Endothelial cell of umbilical vein (primary cell): ENCODE measurements at regions not wholly inside any gene's neighbourhood (a gene's known extent, or its start where the extent isn't known, plus 50 kb on each side); places are given as distances from the start of the nearest gene placed in this dataset.

Experiments
- BruUV-seq: library from RNA; stranded (reverse); fragments of 400-500 nt; replicated peaks from 2 replicates; lab custom pipeline; 2021; lab: Mats Ljungman, UMichigan
- CTCF ChIA-PET: fragments of 300-600, 350-600 bp; sonication (Branson Sonifier 250); formaldehyde crosslinking; loops from one replicate; lab custom pipeline; 2021; ENCODE audit warnings: antibody characterized with exemption, inconsistent platforms; lab: Charles Lee
- POLR2A ChIA-PET: fragments of 300-600, 350-600 bp; sonication (Branson Sonifier 250); formaldehyde crosslinking; loops from one replicate; lab custom pipeline; 2021; ENCODE audit warnings: antibody characterized with exemption, inconsistent platforms; lab: Charles Lee
- DNase-seq: peaks from one replicate; pipeline ENCODE4 v3.0.0-alpha.2; 2011; ENCODE audit warnings: low read depth, low spot score
- FAIRE-seq: peaks from 2 replicates; lab custom pipeline; 2011; peaks lifted over from hg19 to GRCh38; lab: Jason Lieb, UNC
- H2AFZ ChIP-seq: 2 replicates; pipeline ENCODE4 v1.6.0; 2012; ENCODE audit warnings: low read depth, low read length, control low read depth, inconsistent platforms
- H3K27ac ChIP-seq: 2 replicates; pipeline ENCODE4 v1.5.1; 2011; ENCODE audit warnings: low read depth, mild to moderate bottlenecking, control low read depth, low read length, moderate library complexity; ENCODE audit not compliant: insufficient read depth
- H3K27me3 ChIP-seq, 2 experiments: 2 replicates each; pipeline versions ENCODE4 v1.6.0 to v1.6.1; 2011; ENCODE audit warnings: low read length in 2 of 2, mixed read lengths in 1 of 2; ENCODE audit not compliant: control insufficient read depth in 2 of 2, insufficient read depth in 2 of 2
- H3K36me3 ChIP-seq, 2 experiments: 2 replicates in 1 of 2; 3 replicates in 1 of 2; pipeline ENCODE4 v1.5.1; 2011; ENCODE audit warnings: low read length in 2 of 2, mild to moderate bottlenecking in 1 of 2, moderate library complexity in 1 of 2; ENCODE audit not compliant: control insufficient read depth in 2 of 2, insufficient read depth in 2 of 2; ENCODE audit errors: extremely low read depth in 1 of 2
- H3K4me1 ChIP-seq: 3 replicates; pipeline ENCODE4 v1.5.1; 2011; ENCODE audit warnings: mild to moderate bottlenecking, low read length; ENCODE audit not compliant: control insufficient read depth, insufficient read depth; ENCODE audit errors: extremely low read depth
- H3K4me2 ChIP-seq: 2 replicates; pipeline ENCODE4 v1.6.1; 2011; ENCODE audit warnings: low read length, control low read depth, mixed read lengths; ENCODE audit not compliant: insufficient read depth
- H3K4me3 ChIP-seq, 3 experiments: fragments of 200-600 bp in 1 of 3; sonication (generic), shearing (Covaris generic) in 1 of 3; replicated peaks in 1 of 3; 2 replicates each; pipeline ENCODE4 v1.5.1; 2011 to 2016; ENCODE audit warnings: control low read depth in 3 of 3, low read length in 3 of 3, mild to moderate bottlenecking in 2 of 3, inconsistent platforms in 1 of 3, low read depth in 1 of 3, moderate library complexity in 1 of 3; ENCODE audit not compliant: insufficient read depth in 1 of 3
- H3K79me2 ChIP-seq: 2 replicates; pipeline ENCODE4 v1.6.0; 2012; ENCODE audit warnings: low read length, inconsistent platforms; ENCODE audit not compliant: control insufficient read depth, insufficient read depth
- H3K9ac ChIP-seq: replicated peaks from 2 replicates; pipeline ENCODE3; 2011; ENCODE audit warnings: low read length, control low read depth; ENCODE audit not compliant: insufficient read depth; ENCODE audit errors: extremely low read depth
- H3K9me1 ChIP-seq: replicated peaks from 3 replicates; pipeline ENCODE4 v1.6.0; 2011; ENCODE audit warnings: mild to moderate bottlenecking, low read length; ENCODE audit not compliant: control insufficient read depth, insufficient read depth; ENCODE audit errors: extremely low read depth
- H3K9me3 ChIP-seq: replicated peaks from 2 replicates; pipeline ENCODE4 v1.5.1; 2012; ENCODE audit warnings: low read length, inconsistent platforms; ENCODE audit not compliant: control insufficient read depth, insufficient read depth
- H4K20me1 ChIP-seq: replicated peaks from 2 replicates; pipeline ENCODE3; 2011; ENCODE audit warnings: mild to moderate bottlenecking, low read length; ENCODE audit not compliant: control insufficient read depth, insufficient read depth; ENCODE audit errors: extremely low read depth
- EZH2 ChIP-seq: IDR thresholded peaks from 2 replicates; pipeline ENCODE4 v1.6.1; 2012; ENCODE audit warnings: borderline replicate concordance, low read depth, mild to moderate bottlenecking, moderate library complexity, low read length, inconsistent platforms; ENCODE audit not compliant: severe bottlenecking
- FOS ChIP-seq: IDR thresholded peaks from 2 replicates; pipeline ENCODE4 v1.6.1; 2011; ENCODE audit warnings: mild to moderate bottlenecking, low read length, moderate library complexity, borderline replicate concordance; ENCODE audit not compliant: insufficient read depth
- GATA2 ChIP-seq: IDR thresholded peaks from 2 replicates; pipeline ENCODE4 v1.7.0; 2011; ENCODE audit warnings: low read depth, mild to moderate bottlenecking, moderate library complexity, mixed read lengths, low read length; ENCODE audit not compliant: insufficient read length, insufficient read depth
- JUN ChIP-seq: IDR thresholded peaks from 2 replicates; pipeline ENCODE4 v1.6.1; 2011; ENCODE audit warnings: borderline replicate concordance, low read depth; ENCODE audit not compliant: insufficient read length, insufficient read depth
- MAX ChIP-seq: IDR thresholded peaks from 2 replicates; pipeline ENCODE4 v1.6.1; 2011; ENCODE audit not compliant: insufficient read depth, insufficient read length
- MYC ChIP-seq: IDR thresholded peaks from one replicate; pipeline ENCODE4 v1.6.1; 2011; ENCODE audit warnings: mild to moderate bottlenecking, low read depth, low read length
- POLR2A ChIP-seq: IDR thresholded peaks from 2 replicates; pipeline ENCODE4 v1.6.1; 2012; ENCODE audit warnings: low read depth, mild to moderate bottlenecking, control low read depth, low read length
- POLR2AphosphoS5 ChIP-seq: IDR thresholded peaks from 2 replicates; pipeline ENCODE4 v1.6.1; 2012; ENCODE audit warnings: low read depth, mild to moderate bottlenecking, control low read depth, low read length, moderate library complexity; ENCODE audit not compliant: insufficient read depth
- dilution Hi-C: fragments of 300-500 bp; cut with MboI; formaldehyde crosslinking; loops from one replicate; pipeline ENCODE4 v1.15.0; 2019; ENCODE audit warnings: low sequenced_read_pairs; ENCODE audit not compliant: extremely low pct_ligation_motif_present
- intact Hi-C: fragments of 100-400 bp; cut with micrococcal nuclease; formaldehyde crosslinking; loops from one replicate; pipeline ENCODE4 v1.10.0; 2022
- TF ChIP-seq, protein P1 (sequence below), 2 donors: IDR thresholded peaks; 1 replicate in 1 of 2; 2 replicates in 1 of 2; pipeline ENCODE4 v1.5.1; 2011; ENCODE audit warnings: low read length in 2 of 2, mild to moderate bottlenecking in 2 of 2, moderate library complexity in 2 of 2, control low read depth in 1 of 2, inconsistent platforms in 1 of 2, low read depth in 1 of 2; ENCODE audit not compliant: insufficient read depth in 1 of 2; ENCODE audit errors: extremely low read depth in 1 of 2

GRCh38 chr6:142683714-142684141, 261.2 kb downstream of the HIVEP2 start:
- Histone ChIP-seq H3K9ac (no peak overlapping the region), H3K4me2 (no peak overlapping the region), H3K4me3 (no peak overlapping the region), H3K9me3 (no peaks in the 10 kb centered on the region), H4K20me1 (no peaks in the 10 kb centered on the region), H3K9me1 (no peaks in the 10 kb centered on the region), H2AFZ (no peak overlapping the region), H3K79me2 (no peaks in the 10 kb centered on the region), H3K27ac (no peak overlapping the region), H3K4me1 (no peaks in the 10 kb centered on the region), H3K36me3 (no peaks in the 10 kb centered on the region), H3K27me3 (peaks cover 8 to 15% of the 10 kb centered on the region in 2 experiments)
- POLR2A ChIA-PET, result no interaction called here
- dilution Hi-C loops (no loop called here), intact Hi-C loops (no loop called here)
- BruUV-seq, result no TSS peak
- FAIRE-seq (no peak), DNase-seq (no peak)
- TF ChIP-seq GATA2 (no peak), MYC (no peak), MAX (no peak), POLR2AphosphoS5 (no peak), POLR2A (no peak), EZH2 (no peak), FOS (no peak), JUN (no peak)
- TF ChIP-seq, protein P1, sequence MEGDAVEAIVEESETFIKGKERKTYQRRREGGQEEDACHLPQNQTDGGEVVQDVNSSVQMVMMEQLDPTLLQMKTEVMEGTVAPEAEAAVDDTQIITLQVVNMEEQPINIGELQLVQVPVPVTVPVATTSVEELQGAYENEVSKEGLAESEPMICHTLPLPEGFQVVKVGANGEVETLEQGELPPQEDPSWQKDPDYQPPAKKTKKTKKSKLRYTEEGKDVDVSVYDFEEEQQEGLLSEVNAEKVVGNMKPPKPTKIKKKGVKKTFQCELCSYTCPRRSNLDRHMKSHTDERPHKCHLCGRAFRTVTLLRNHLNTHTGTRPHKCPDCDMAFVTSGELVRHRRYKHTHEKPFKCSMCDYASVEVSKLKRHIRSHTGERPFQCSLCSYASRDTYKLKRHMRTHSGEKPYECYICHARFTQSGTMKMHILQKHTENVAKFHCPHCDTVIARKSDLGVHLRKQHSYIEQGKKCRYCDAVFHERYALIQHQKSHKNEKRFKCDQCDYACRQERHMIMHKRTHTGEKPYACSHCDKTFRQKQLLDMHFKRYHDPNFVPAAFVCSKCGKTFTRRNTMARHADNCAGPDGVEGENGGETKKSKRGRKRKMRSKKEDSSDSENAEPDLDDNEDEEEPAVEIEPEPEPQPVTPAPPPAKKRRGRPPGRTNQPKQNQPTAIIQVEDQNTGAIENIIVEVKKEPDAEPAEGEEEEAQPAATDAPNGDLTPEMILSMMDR (IDR thresholded peaks at IDR 0.05; ENCODE audit: extremely low read depth in 1 of 2, insufficient read depth in 1 of 2, low read depth in 1 of 2, low read length in 2 of 2), result no peak
- CTCF ChIA-PET, result interaction anchor here (1.5 kb wide), 1 partner anchor 343 kb away, joined by 3 read pairs; no protein-coding TSS in a partner anchor
